Thyroid gland (tissue), 4 donors: ENCODE measurements at regions not wholly inside any gene's neighbourhood (a gene's known extent, or its start where the extent isn't known, plus 50 kb on each side); places are given as distances from the start of the nearest gene placed in this dataset.

ENCODE experiments used
- POLR2A ChIP-seq, 2 donors: fragments of 450-650 bp; IDR thresholded peaks; one replicate each; pipeline ENCODE4 v1.6.1; 2017; ENCODE audit warnings: antibody characterized with exemption in 2 of 2, mild to moderate bottlenecking in 2 of 2, moderate library complexity in 1 of 2
- TF ChIP-seq, protein P1 (sequence below), 6 experiments: fragments of 200-600 bp in 3 of 6; fragments of 450-650 bp in 3 of 6; sonication (generic) in 3 of 6; IDR thresholded peaks; one replicate each; pipeline ENCODE4 v1.5.1; 2016 to 2019; ENCODE audit warnings: antibody characterized with exemption in 6 of 6, mild to moderate bottlenecking in 2 of 6, inconsistent platforms in 1 of 6, moderate library complexity in 1 of 6

DNA sequence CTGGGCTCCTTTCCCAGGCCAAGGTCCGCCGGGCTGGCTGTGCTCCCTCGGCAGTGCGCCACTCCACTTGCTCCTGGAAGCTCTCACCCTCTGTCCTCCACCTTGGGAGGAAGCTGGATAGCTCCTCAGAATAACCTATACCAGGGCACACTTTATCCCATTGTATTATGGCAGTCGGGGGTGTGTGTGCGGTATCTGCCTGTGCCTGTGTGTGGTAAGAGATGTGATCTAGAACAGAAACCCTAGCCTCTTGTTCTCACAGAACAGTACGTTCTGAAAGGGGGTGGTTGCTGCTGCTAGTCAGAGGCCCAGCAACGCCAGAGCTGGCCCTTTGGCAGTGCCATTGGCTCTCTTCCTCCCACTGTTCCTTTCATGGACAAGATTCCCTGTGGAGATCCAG is 168.4 kb downstream of the TBXT start:
- TF ChIP-seq, protein P1, sequence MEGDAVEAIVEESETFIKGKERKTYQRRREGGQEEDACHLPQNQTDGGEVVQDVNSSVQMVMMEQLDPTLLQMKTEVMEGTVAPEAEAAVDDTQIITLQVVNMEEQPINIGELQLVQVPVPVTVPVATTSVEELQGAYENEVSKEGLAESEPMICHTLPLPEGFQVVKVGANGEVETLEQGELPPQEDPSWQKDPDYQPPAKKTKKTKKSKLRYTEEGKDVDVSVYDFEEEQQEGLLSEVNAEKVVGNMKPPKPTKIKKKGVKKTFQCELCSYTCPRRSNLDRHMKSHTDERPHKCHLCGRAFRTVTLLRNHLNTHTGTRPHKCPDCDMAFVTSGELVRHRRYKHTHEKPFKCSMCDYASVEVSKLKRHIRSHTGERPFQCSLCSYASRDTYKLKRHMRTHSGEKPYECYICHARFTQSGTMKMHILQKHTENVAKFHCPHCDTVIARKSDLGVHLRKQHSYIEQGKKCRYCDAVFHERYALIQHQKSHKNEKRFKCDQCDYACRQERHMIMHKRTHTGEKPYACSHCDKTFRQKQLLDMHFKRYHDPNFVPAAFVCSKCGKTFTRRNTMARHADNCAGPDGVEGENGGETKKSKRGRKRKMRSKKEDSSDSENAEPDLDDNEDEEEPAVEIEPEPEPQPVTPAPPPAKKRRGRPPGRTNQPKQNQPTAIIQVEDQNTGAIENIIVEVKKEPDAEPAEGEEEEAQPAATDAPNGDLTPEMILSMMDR (IDR thresholded peaks at IDR 0.05) = no peak
- no peak for TF ChIP-seq POLR2A (IDR thresholded peaks at IDR 0.05)
